H1 (cell line): ENCODE measurements at regions not wholly inside any gene's neighbourhood (a gene's known extent, or its start where the extent isn't known, plus 50 kb on each side); places are given as distances from the start of the nearest gene placed in this dataset.

Experiments
- BCL11A ChIP-seq, 2 experiments: IDR thresholded peaks; one replicate each; pipeline ENCODE4 v1.6.1; 2011; ENCODE audit warnings: low read depth in 2 of 2, low read length in 2 of 2, mild to moderate bottlenecking in 2 of 2
- CHD2 ChIP-seq: IDR thresholded peaks from 2 replicates; pipeline ENCODE4 v1.6.1; 2012; ENCODE audit warnings: low read length, improper control_type of control experiment
- CHD7 ChIP-seq: fragments of 300-600 bp; sonication (generic); IDR thresholded peaks from 2 replicates; pipeline ENCODE4 v1.7.1; 2012; ENCODE audit warnings: low read length, moderate library complexity, mild to moderate bottlenecking, inconsistent platforms; ENCODE audit not compliant: insufficient replicate concordance
- EGR1 ChIP-seq: IDR thresholded peaks from 2 replicates; pipeline ENCODE4 v1.6.1; 2011; ENCODE audit warnings: low read depth, low read length, borderline replicate concordance
- EP300 ChIP-seq, 2 experiments: IDR thresholded peaks; 1 replicate in 1 of 2; 2 replicates in 1 of 2; pipeline ENCODE4 v1.6.1; 2011 to 2012; ENCODE audit warnings: low read depth in 2 of 2, low read length in 2 of 2, mild to moderate bottlenecking in 2 of 2, borderline replicate concordance in 1 of 2, inconsistent platforms in 1 of 2, moderate library complexity in 1 of 2
- FOSL1 ChIP-seq: IDR thresholded peaks from 2 replicates; pipeline ENCODE4 v1.6.1; 2011; ENCODE audit warnings: mild to moderate bottlenecking, low read depth, low read length, moderate library complexity; ENCODE audit not compliant: insufficient read depth
- JUND ChIP-seq: IDR thresholded peaks from 2 replicates; pipeline ENCODE4 v1.6.1; 2011; ENCODE audit warnings: mild to moderate bottlenecking, improper control_type of control experiment, low read length
- RNF2 ChIP-seq: fragments of 200-900, 300-1000 bp; sonication (generic); IDR thresholded peaks from 2 replicates; pipeline ENCODE4 v1.7.1; 2016; ENCODE audit warnings: borderline replicate concordance, low read depth, mild to moderate bottlenecking, antibody characterized with exemption, low read length; ENCODE audit not compliant: poor library complexity, severe bottlenecking; ENCODE audit errors: missing control alignments
- SIRT6 ChIP-seq: IDR thresholded peaks from one replicate; pipeline ENCODE4 v1.7.1; 2012; ENCODE audit warnings: low read length, inconsistent platforms
- TBP ChIP-seq: IDR thresholded peaks from 2 replicates; pipeline ENCODE4 v1.6.1; 2011; ENCODE audit warnings: low read depth, low read length, improper control_type of control experiment

GRCh38 chr1:88566615-88567387 is 117.3 kb upstream of the PKN2 start (continued):
- TF ChIP-seq CHD7 (no peak), RNF2 (no peak), CHD2 (no peak), EP300 (IDR thresholded peaks at IDR 0.05; ENCODE audit: borderline replicate concordance in 1 of 2, low read depth in 2 of 2, low read length in 2 of 2) (no peak), EGR1 (no peak), SIRT6 (no peak), FOSL1 (no peak), JUND (no peak), BCL11A (IDR thresholded peaks at IDR 0.05; ENCODE audit: low read depth in 2 of 2, low read length in 2 of 2) (no peak), TBP (no peak)
